Heart right ventricle (tissue), 16 donors: ENCODE measurements at regions not wholly inside any gene's neighbourhood (a gene's known extent, or its start where the extent isn't known, plus 50 kb on each side); places are given as distances from the start of the nearest gene placed in this dataset.

Source experiments
- ATAC-seq, 8 donors: fragments of 200-7000 bp; cut with Tn5 transposase; one replicate each; pipeline ENCODE4 v1.9.1; 2020; ENCODE audit warnings: mild to moderate bottlenecking in 8 of 8, moderate library complexity in 8 of 8, moderate number of reproducible peaks in 1 of 8
- DNase-seq, 2 donors: peaks; one replicate each; pipeline ENCODE4 v3.0.0-alpha.2; 2020
- H3K27ac ChIP-seq, 10 donors: fragments of 200-600 bp; sonication (generic) in 2 of 10; one replicate each; pipeline versions ENCODE4 v1.5.0 to v1.8.0; 2020 to 2022; ENCODE audit warnings: mild to moderate bottlenecking in 3 of 10
- H3K27me3 ChIP-seq, 7 donors: fragments of 200-600 bp; one replicate each; pipeline ENCODE4 v1.8.0; 2021 to 2022; ENCODE audit warnings: mild to moderate bottlenecking in 2 of 7
- H3K36me3 ChIP-seq, 9 donors: fragments of 200-600 bp; sonication (generic) in 1 of 9; one replicate each; pipeline versions ENCODE4 v1.5.0 to v1.8.0; 2020 to 2022; ENCODE audit warnings: mild to moderate bottlenecking in 2 of 9
- H3K4me1 ChIP-seq, 9 donors: fragments of 200-600 bp; sonication (generic) in 1 of 9; one replicate each; pipeline versions ENCODE4 v1.5.0 to v1.8.0; 2020 to 2022; ENCODE audit warnings: mild to moderate bottlenecking in 4 of 9
- H3K4me3 ChIP-seq, 10 donors: fragments of 200-600 bp; sonication (generic) in 2 of 10; one replicate each; pipeline versions ENCODE4 v1.5.0 to v1.8.0; 2020 to 2022; ENCODE audit warnings: mild to moderate bottlenecking in 7 of 10, moderate library complexity in 2 of 10
- H3K9me3 ChIP-seq, 11 donors: fragments of 200-600 bp in 10 of 11; sonication (generic) in 2 of 11; one replicate each; pipeline versions ENCODE4 v1.5.0 to v1.8.0; 2013 to 2022; ENCODE audit warnings: mild to moderate bottlenecking in 2 of 11, control low read depth in 1 of 11, moderate library complexity in 1 of 11
- CTCF ChIP-seq, 9 donors: fragments of 200-600 bp; sonication (generic) in 2 of 9; IDR thresholded peaks; one replicate each; pipeline versions ENCODE4 v1.5.0 to v1.8.0; 2021 to 2022; ENCODE audit warnings: antibody characterized with exemption in 9 of 9, mild to moderate bottlenecking in 5 of 9, moderate library complexity in 1 of 9
- WGBS, 2 donors: extraction: QIAGEN DNeasy Blood & Tissue Kit; methylation state at CpG; one replicate each; pipeline ENCODE4 v1.1.7; 2013; ENCODE audit warnings: inconsistent platforms in 1 of 2; 5-methylcytosine and 5-hydroxymethylcytosine counted together
- intact Hi-C, 10 donors: fragments of 100-400 bp; cut with DNase I; formaldehyde crosslinking; loops; one replicate each; pipeline versions ENCODE4 v1.11.1 to v1.14.2; 2022
- donor health status: Arrhythmogenic right ventricular cardiomyopathy.
- donor health status: ischemic (EF 13 %, LVEDD 7.1; RV severe dilation, severe dysfunction).
- donor health status: healthy with polysubstance abuse.
- donor health status: DM: no; HTN: yes; CAD: no.
- donor health status: DM: no; HTN: no; CAD: no.
- donor health status: ischemic (EF 25% LVEDD 6.9; RV normal size, moderate dysfunction).
- donor health status: ischemic (EF 25% LVEDD 5.7; RV mildly dilated, moderate dysfunction).
- donor health status: healthy.
- donor health status: DM: yes; HTN: yes; CAD: no.
- donor health status: Ischemic cardiomyopathy.
- donor health status: ischemic (EF 35%, LVEDD 5.7; RV mildly dilated, moderate dysfunction).
- donor health status: nonischemic (EF 11% LVEDD 7.7; RV severe dilation, severe dysfunction).
- donor health status: DM: yes; HTN: yes; CAD: no.
- donor health status: PGD.
- donor health status: ischemic (EF 29% LVEDD 5.4; RV normal size, mild dysfunction).
- donor health status: nonischemic (EF 23%, LVEDD 6.1; RV moderate dilation, normal function).

GRCh38 chr5:133806847-133807246, 161.6 kb downstream of the C5orf15 start:
- H3K27ac ChIP-seq = no peak overlapping the region
- no peak for TF ChIP-seq CTCF (IDR thresholded peaks at IDR 0.05)
- intact Hi-C loops = no loop called here
- no peak overlapping the region for H3K4me3 ChIP-seq
- DNase-seq (no peak), ATAC-seq (no peak)
- H3K9me3 ChIP-seq = no peaks in the 10 kb centered on the region
- WGBS, 2 donors = 59 to 64% methylated on average over 3 of the region's 3 CpGs
- H3K27me3 ChIP-seq = peaks cover 0 to 25% (median 0%) of the 10 kb centered on the region in 7 donors
- peaks cover 0 to 8% (median 0%) of the 10 kb centered on the region in 9 donors for H3K4me1 ChIP-seq
- H3K36me3 ChIP-seq = no peaks in the 10 kb centered on the region

- ATAC-seq (peak; percentile 42 to 94 (median 86)), DNase-seq (peak; percentile 41 to 50)
- H3K4me3 ChIP-seq = no peak overlapping the region
- peaks cover 0 to 8% (median 0%) of the 10 kb centered on the region in 9 donors for H3K4me1 ChIP-seq
- TF ChIP-seq CTCF (IDR thresholded peaks at IDR 0.05) = no peak
- no peak overlapping the region for H3K27ac ChIP-seq
- H3K36me3 ChIP-seq = no peaks in the 10 kb centered on the region
- WGBS, 2 donors = 47 to 53% methylated on average over 8 of the region's 8 CpGs
- intact Hi-C loops = no loop called here
- peaks cover 0 to 8% (median 0%) of the 10 kb centered on the region in 7 donors for H3K27me3 ChIP-seq
- no peaks in the 10 kb centered on the region for H3K9me3 ChIP-seq
These were observed 166.3 kb downstream of the C5orf15 start for GRCh38 chr5:133801955-133802751.

GRCh38 chr5:133801431-133801830, 167.0 kb downstream of the C5orf15 start:
- no peak for TF ChIP-seq CTCF (IDR thresholded peaks at IDR 0.05)
- intact Hi-C loops = no loop called here
- Histone ChIP-seq H3K27ac (no peak overlapping the region), H3K4me3 (no peak overlapping the region), H3K27me3 (peaks cover 0 to 6% (median 0%) of the 10 kb centered on the region in 7 donors), H3K9me3 (no peaks in the 10 kb centered on the region), H3K36me3 (no peaks in the 10 kb centered on the region), H3K4me1 (peaks cover 0 to 8% (median 0%) of the 10 kb centered on the region in 9 donors)
- WGBS, 2 donors = 92 to 94% methylated on average over 7 of the region's 7 CpGs
- ATAC-seq (peak in 1 of 8 donors; percentile 20), DNase-seq (no peak)

- intact Hi-C loops = no loop called here
- Histone ChIP-seq H3K4me3 (no peak overlapping the region), H3K9me3 (no peaks in the 10 kb centered on the region), H3K36me3 (no peaks in the 10 kb centered on the region), H3K27me3 (peaks cover 0 to 16% (median 0%) of the 10 kb centered on the region in 7 donors), H3K27ac (no peak overlapping the region), H3K4me1 (peaks cover 0 to 8% (median 0%) of the 10 kb centered on the region in 9 donors)
- WGBS, 2 donors = 71 to 75% methylated on average over 8 of the region's 8 CpGs
- ATAC-seq (no peak), DNase-seq (no peak)
- no peak for TF ChIP-seq CTCF (IDR thresholded peaks at IDR 0.05)
These were observed 168.7 kb downstream of the C5orf15 start for GRCh38 chr5:133799571-133800237.
